PC-3 (cell line): ENCODE measurements at regions not wholly inside any gene's neighbourhood (a gene's known extent, or its start where the extent isn't known, plus 50 kb on each side); places are given as distances from the start of the nearest gene placed in this dataset.

ENCODE experiments used
- ATAC-seq: fragments of 200-7000 bp; cut with Tn5 transposase; 2 replicates; pipeline ENCODE4 v1.9.1; 2020; ENCODE audit warnings: mild to moderate bottlenecking, moderate library complexity
- BruUV-seq: library from RNA; stranded (reverse); fragments of 400-500 nt; replicated peaks from 2 replicates; lab custom pipeline; 2021; lab: Mats Ljungman, UMichigan
- CTCF ChIA-PET: fragments of 300-600 bp; sonication (Branson Sonifier 250); formaldehyde crosslinking; loops from one replicate; lab custom pipeline; 2022; ENCODE audit warnings: antibody characterized with exemption; lab: Charles Lee
- POLR2A ChIA-PET: fragments of 300-600 bp; sonication (Branson Sonifier 250); formaldehyde crosslinking; loops from one replicate; lab custom pipeline; 2022; ENCODE audit warnings: antibody characterized with exemption; ENCODE audit not compliant: unreplicated experiment; lab: Charles Lee
- DNase-seq: peaks from one replicate; pipeline ENCODE4 v3.0.0-alpha.2; 2015
- H2AFZ ChIP-seq: fragments of 300-600 bp; sonication (generic); 2 replicates; pipeline ENCODE4 v1.6.0; 2016; ENCODE audit warnings: antibody characterized with exemption, low read length
- H3F3A ChIP-seq: fragments of 300-600 bp; sonication (generic); one replicate; pipeline ENCODE4 v1.6.0; 2017; ENCODE audit warnings: antibody characterized with exemption, low read length, control low read depth, mild to moderate bottlenecking; ENCODE audit not compliant: unreplicated experiment
- H3K27ac ChIP-seq: fragments of 300-600 bp; sonication (generic); 2 replicates; pipeline ENCODE4 v1.5.1; 2016; ENCODE audit warnings: mild to moderate bottlenecking, low read length
- H3K27me3 ChIP-seq: fragments of 300-600 bp; sonication (generic); 2 replicates; pipeline ENCODE4 v1.6.1; 2016; ENCODE audit warnings: low read length, mixed read lengths
- H3K36me3 ChIP-seq: fragments of 300-600 bp; sonication (generic); 2 replicates; pipeline ENCODE4 v1.6.1; 2016; ENCODE audit warnings: low read depth, mixed run types, low read length, mixed read lengths
- H3K4me1 ChIP-seq: fragments of 300-600 bp; sonication (generic); 2 replicates; pipeline ENCODE4 v1.5.1; 2016; ENCODE audit warnings: low read length; ENCODE audit not compliant: insufficient read depth
- H3K4me2 ChIP-seq: fragments of 300-600 bp; sonication (generic); 2 replicates; pipeline ENCODE4 v1.6.0; 2016; ENCODE audit warnings: low read length
- H3K4me3 ChIP-seq: fragments of 300-600 bp; sonication (generic); 2 replicates; pipeline ENCODE4 v1.5.1; 2016; ENCODE audit warnings: mild to moderate bottlenecking, low read length, mixed read lengths
- H3K79me2 ChIP-seq: fragments of 300-600 bp; sonication (generic); 2 replicates; pipeline ENCODE4 v1.6.1; 2017; ENCODE audit warnings: low read length, mixed read lengths
- H3K9ac ChIP-seq: fragments of 300-600 bp; sonication (generic); 2 replicates; pipeline ENCODE4 v1.6.0; 2016; ENCODE audit warnings: mild to moderate bottlenecking, low read length
- H3K9me2 ChIP-seq: fragments of 300-600 bp; sonication (generic); replicated peaks from 2 replicates; pipeline ENCODE4 v1.6.1; 2016; ENCODE audit warnings: mixed run types, low read length, mixed read lengths
- H3K9me3 ChIP-seq: fragments of 300-600 bp; sonication (generic); 2 replicates; pipeline ENCODE4 v1.6.1; 2016; ENCODE audit warnings: low read length, mixed read lengths
- H4K20me1 ChIP-seq: fragments of 300-600 bp; sonication (generic); 2 replicates; pipeline ENCODE4 v1.6.1; 2016; ENCODE audit warnings: low read length, mixed read lengths
- CTCF ChIP-seq: fragments of 300-600 bp; sonication (generic); conservative IDR thresholded peaks from 2 replicates; pipeline ENCODE4 v1.5.1; 2017; ENCODE audit warnings: antibody characterized with exemption, low read depth, mild to moderate bottlenecking, low read length
- EZH2 ChIP-seq: fragments of 300-600 bp; sonication (generic); IDR thresholded peaks from one replicate; pipeline ENCODE4 v1.6.1; 2017; ENCODE audit warnings: antibody characterized with exemption, mild to moderate bottlenecking, low read length; ENCODE audit not compliant: unreplicated experiment
- EZH2phosphoT487 ChIP-seq: fragments of 300-600 bp; sonication (generic); IDR thresholded peaks from 2 replicates; pipeline ENCODE4 v1.6.1; 2018; ENCODE audit warnings: mild to moderate bottlenecking, antibody characterized with exemption, low read length, borderline replicate concordance
- intact Hi-C: fragments of 100-400 bp; cut with micrococcal nuclease; formaldehyde crosslinking; loops from 2 replicates; pipeline ENCODE4 v1.9.0; 2023

- POLR2A ChIA-PET, result no interaction called here
- H3K9ac ChIP-seq, result no peak overlapping the region
- no peak for TF ChIP-seq EZH2
- TF ChIP-seq EZH2phosphoT487, result no peak
- no peak for TF ChIP-seq CTCF
- H3K79me2 ChIP-seq, result no peaks in the 10 kb centered on the region
- no peaks in the 10 kb centered on the region for H3K36me3 ChIP-seq
- H2AFZ ChIP-seq, result no peak overlapping the region
- intact Hi-C loops, result no loop called here
- no peaks in the 10 kb centered on the region for H3K9me3 ChIP-seq
- H3K27ac ChIP-seq, result no peak overlapping the region
- CTCF ChIA-PET, result no interaction called here
- H4K20me1 ChIP-seq, result no peaks in the 10 kb centered on the region
- no peak overlapping the region for H3K4me3 ChIP-seq
- H3F3A ChIP-seq, result no peaks in the 10 kb centered on the region
- no peaks in the 10 kb centered on the region for H3K27me3 ChIP-seq
- ATAC-seq (no peak), DNase-seq (no peak)
- BruUV-seq, result no TSS peak
- H3K4me1 ChIP-seq, result no peaks in the 10 kb centered on the region
- no peak overlapping the region for H3K4me2 ChIP-seq
- no peaks in the 10 kb centered on the region for H3K9me2 ChIP-seq
These were observed 168.1 kb upstream of the PIRT start for GRCh38 chr17:11005940-11006339.

GRCh38 chr17:11002417-11002816 lies 164.5 kb upstream of the PIRT start:
- ATAC-seq, result no peak
- TF ChIP-seq CTCF (no peak), EZH2 (no peak), EZH2phosphoT487 (no peak)

GRCh38 chr17:11001651-11002050 lies 163.8 kb upstream of the PIRT start:
- H3K4me1 ChIP-seq, result no peaks in the 10 kb centered on the region
- H3K36me3 ChIP-seq, result no peaks in the 10 kb centered on the region
- no peaks in the 10 kb centered on the region for H3F3A ChIP-seq
- no peak for DNase-seq
- no peaks in the 10 kb centered on the region for H3K79me2 ChIP-seq
- no peak overlapping the region for H3K4me3 ChIP-seq
- no peak for ATAC-seq
- no peak overlapping the region for H3K4me2 ChIP-seq
- H3K9me3 ChIP-seq, result no peaks in the 10 kb centered on the region
- ChIA-PET CTCF (no interaction called here), POLR2A (no interaction called here)
- no peak overlapping the region for H2AFZ ChIP-seq
- H3K27me3 ChIP-seq, result no peaks in the 10 kb centered on the region
- no peak for TF ChIP-seq EZH2phosphoT487
- no peak for TF ChIP-seq EZH2
- TF ChIP-seq CTCF, result no peak
- H3K27ac ChIP-seq, result no peak overlapping the region
- no TSS peak for BruUV-seq
- intact Hi-C loops, result no loop called here
- no peak overlapping the region for H3K9ac ChIP-seq
- H3K9me2 ChIP-seq, result no peaks in the 10 kb centered on the region
- H4K20me1 ChIP-seq, result no peaks in the 10 kb centered on the region

More at GRCh38 chr17:11002417-11002816, 164.5 kb upstream of the PIRT start:
- Histone ChIP-seq H4K20me1 (no peaks in the 10 kb centered on the region), H3K9ac (no peak overlapping the region), H3K27ac (no peak overlapping the region), H3F3A (no peaks in the 10 kb centered on the region), H3K4me3 (no peak overlapping the region), H3K36me3 (no peaks in the 10 kb centered on the region), H2AFZ (no peak overlapping the region), H3K9me2 (no peaks in the 10 kb centered on the region), H3K9me3 (no peaks in the 10 kb centered on the region), H3K79me2 (no peaks in the 10 kb centered on the region), H3K4me2 (no peak overlapping the region), H3K27me3 (no peaks in the 10 kb centered on the region), H3K4me1 (no peaks in the 10 kb centered on the region)
- intact Hi-C loops, result no loop called here
- BruUV-seq, result no TSS peak
- ChIA-PET POLR2A (no interaction called here), CTCF (no interaction called here)
- DNase-seq, result no peak
